ENCODE measurements at regions not wholly inside any gene's neighbourhood (a gene's known extent, or its start where the extent isn't known, plus 50 kb on each side); places are given as distances from the start of the nearest gene placed in this dataset.
"Not testable (repeated sequence)": the region's sequence is repeated elsewhere in the genome, so short reads cannot be mapped to it uniquely, and the experiment has no call there.

- no peak for DNase-seq (ENCODE audit: low read depth)
Observed at GRCh38 chr3:11712646-11713045, 68.9 kb upstream of the VGLL4 start.

GRCh38 chr3:11711876-11712275 is 68.2 kb upstream of the VGLL4 start:
- DNase-seq (ENCODE audit: low read depth): no peak

- DNase-seq (ENCODE audit: low read depth): no peak
Observed at GRCh38 chr3:11709782-11710181, 66.1 kb upstream of the VGLL4 start.

- DNase-seq (ENCODE audit: low read depth): not testable (repeated sequence)
Observed at GRCh38 chr3:11707084-11707483, 63.4 kb upstream of the VGLL4 start.

GRCh38 chr3:11706604-11707003 is 62.9 kb upstream of the VGLL4 start:
- no peak for DNase-seq (ENCODE audit: low read depth)

GRCh38 chr3:11705049-11705448 is 61.3 kb upstream of the VGLL4 start:
- no peak for DNase-seq (ENCODE audit: low read depth)

GRCh38 chr3:11703146-11703545 is 59.4 kb upstream of the VGLL4 start:
- DNase-seq (ENCODE audit: low read depth): no peak

GRCh38 chr3:11699083-11699427 is 55.3 kb upstream of the VGLL4 start:
- DNase-seq (ENCODE audit: low read depth): no peak

GRCh38 chr3:11698326-11699082 is 54.8 kb upstream of the VGLL4 start:
- no peak for DNase-seq (ENCODE audit: low read depth)

- no peak for DNase-seq (ENCODE audit: low read depth)
Observed at GRCh38 chr3:11697701-11698100, 54.0 kb upstream of the VGLL4 start.

- DNase-seq (ENCODE audit: low read depth): no peak
Observed at GRCh38 chr3:11696054-11696453, 52.3 kb upstream of the VGLL4 start.
